ENCODE measurements at regions not wholly inside any gene's neighbourhood (a gene's known extent, or its start where the extent isn't known, plus 50 kb on each side); places are given as distances from the start of the nearest gene placed in this dataset.

DNA sequence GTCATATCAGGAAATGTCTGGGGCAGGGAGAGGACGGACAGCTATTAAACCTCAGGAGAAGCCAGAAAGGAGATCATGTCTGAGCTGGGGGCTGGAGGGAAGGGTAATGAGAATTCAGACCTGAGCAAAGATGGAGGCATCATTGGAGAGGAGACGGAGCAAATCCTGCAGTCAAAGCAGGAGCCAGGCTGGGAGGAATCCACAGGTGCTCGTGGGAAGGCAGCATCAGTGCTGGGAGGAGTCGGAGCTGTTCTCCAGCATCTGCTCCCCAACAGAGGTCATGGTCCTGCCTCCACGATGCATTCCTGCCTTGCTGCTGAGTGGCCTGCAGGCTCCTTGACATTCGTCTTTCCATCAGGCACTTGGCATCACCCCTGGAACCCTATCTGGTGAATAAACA lies 148.3 kb upstream of the RAB4A start:
- no peak for DNase-seq (ENCODE audit: extremely low read depth, insufficient read length)
- Histone ChIP-seq H3K27me3 (replicated peaks; ENCODE audit: control insufficient read depth, insufficient read depth, low read length) (no peaks in the 10 kb centered on the region; the same call in 1 of the 2 replicates), H3K4me3 (replicated peaks; ENCODE audit: low read depth, low read length) (no peak overlapping the region), H3K36me3 (ENCODE audit: control insufficient read depth, insufficient read depth, low read length) (no peaks in the 10 kb centered on the region)
- TF ChIP-seq, protein P1, sequence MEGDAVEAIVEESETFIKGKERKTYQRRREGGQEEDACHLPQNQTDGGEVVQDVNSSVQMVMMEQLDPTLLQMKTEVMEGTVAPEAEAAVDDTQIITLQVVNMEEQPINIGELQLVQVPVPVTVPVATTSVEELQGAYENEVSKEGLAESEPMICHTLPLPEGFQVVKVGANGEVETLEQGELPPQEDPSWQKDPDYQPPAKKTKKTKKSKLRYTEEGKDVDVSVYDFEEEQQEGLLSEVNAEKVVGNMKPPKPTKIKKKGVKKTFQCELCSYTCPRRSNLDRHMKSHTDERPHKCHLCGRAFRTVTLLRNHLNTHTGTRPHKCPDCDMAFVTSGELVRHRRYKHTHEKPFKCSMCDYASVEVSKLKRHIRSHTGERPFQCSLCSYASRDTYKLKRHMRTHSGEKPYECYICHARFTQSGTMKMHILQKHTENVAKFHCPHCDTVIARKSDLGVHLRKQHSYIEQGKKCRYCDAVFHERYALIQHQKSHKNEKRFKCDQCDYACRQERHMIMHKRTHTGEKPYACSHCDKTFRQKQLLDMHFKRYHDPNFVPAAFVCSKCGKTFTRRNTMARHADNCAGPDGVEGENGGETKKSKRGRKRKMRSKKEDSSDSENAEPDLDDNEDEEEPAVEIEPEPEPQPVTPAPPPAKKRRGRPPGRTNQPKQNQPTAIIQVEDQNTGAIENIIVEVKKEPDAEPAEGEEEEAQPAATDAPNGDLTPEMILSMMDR (IDR thresholded peaks at IDR 0.05; ENCODE audit: insufficient read depth, low read length, poor library complexity, severe bottlenecking), result no peak

DNA sequence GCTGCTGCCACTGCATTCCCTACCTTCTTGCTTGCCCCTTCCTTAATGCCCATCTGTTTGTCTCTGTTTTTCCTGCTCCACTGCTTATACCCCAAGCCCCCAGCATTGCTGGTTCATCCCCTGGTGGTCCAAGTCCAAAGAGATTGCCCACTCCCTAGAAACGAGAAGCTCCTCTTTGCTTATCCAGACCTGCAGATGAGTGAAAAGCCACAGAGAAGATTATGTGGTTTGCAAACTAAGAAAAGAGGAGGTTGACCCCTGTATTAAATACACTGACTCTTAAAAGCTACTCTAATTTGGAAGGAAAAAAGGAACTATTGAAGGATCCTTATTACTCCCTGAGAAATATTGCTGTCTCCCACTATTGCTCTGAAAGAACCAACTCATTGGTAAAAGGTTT lies 146.8 kb upstream of the RAB4A start:
- H3K36me3 ChIP-seq (ENCODE audit: control insufficient read depth, insufficient read depth, low read length), result no peaks in the 10 kb centered on the region
- DNase-seq (ENCODE audit: extremely low read depth, insufficient read length), result no peak
- H3K4me3 ChIP-seq (replicated peaks; ENCODE audit: low read depth, low read length), result no peak overlapping the region
- TF ChIP-seq, protein P1 (IDR thresholded peaks at IDR 0.05; ENCODE audit: insufficient read depth, low read length, poor library complexity, severe bottlenecking), result no peak
- H3K27me3 ChIP-seq (replicated peaks; ENCODE audit: control insufficient read depth, insufficient read depth, low read length), result no peaks in the 10 kb centered on the region; the same call in 1 of the 2 replicates

DNA sequence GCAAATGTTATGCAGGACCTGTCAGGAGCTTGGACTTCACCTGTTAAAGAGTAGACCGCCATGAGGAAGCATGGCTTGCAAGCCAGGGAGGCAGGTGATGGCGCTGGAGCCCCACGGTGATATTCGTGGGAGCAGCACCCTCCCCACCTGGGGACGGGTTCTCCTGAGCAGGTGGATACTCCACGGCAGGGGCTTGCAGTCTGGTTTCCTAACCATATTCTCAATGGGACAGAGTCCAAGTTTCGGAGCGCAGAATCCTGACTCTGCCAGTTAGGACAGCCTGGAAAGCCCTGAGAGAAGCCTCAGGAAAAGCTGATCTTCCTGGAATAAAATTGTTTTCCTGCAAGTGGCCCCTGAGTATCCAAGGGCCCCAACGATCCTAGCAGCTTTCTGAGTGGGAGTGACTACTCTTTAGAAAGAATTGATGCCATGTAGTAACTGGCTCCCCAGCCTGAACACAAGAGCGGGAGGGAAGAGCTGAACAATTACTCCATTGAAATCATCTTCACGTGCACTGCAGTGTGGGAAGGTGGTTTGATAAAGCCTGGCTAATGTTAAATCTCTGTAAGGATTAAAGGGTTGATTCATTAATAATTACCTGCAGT lies 146.3 kb upstream of the RAB4A start:
- Histone ChIP-seq H3K36me3 (ENCODE audit: control insufficient read depth, insufficient read depth, low read length) (no peaks in the 10 kb centered on the region), H3K27me3 (replicated peaks; ENCODE audit: control insufficient read depth, insufficient read depth, low read length) (no peaks in the 10 kb centered on the region; the same call in 1 of the 2 replicates), H3K4me3 (replicated peaks; ENCODE audit: low read depth, low read length) (no peak overlapping the region)
- no peak for DNase-seq (ENCODE audit: extremely low read depth, insufficient read length)
- TF ChIP-seq, protein P1 (IDR thresholded peaks at IDR 0.05; ENCODE audit: insufficient read depth, low read length, poor library complexity, severe bottlenecking), result no peak

DNA sequence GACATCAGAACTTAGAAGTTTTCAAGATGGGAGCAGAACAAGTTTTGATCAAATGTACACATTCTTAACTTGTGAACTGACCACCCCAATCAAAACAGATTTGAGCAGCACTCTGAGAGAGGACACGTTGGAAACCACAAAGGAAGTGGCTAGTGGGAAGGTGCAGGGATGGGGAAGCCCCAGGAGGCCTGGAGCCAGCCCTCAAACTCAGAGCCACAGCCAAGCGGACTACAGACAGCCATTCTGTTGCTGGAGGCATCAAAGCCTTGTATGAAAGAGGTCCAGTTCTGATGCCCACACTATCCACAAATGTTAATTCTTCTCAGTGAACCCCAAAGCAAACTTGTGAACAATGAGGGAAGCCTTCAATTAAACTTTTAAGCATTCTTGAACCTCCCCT lies 143.6 kb upstream of the RAB4A start:
- Histone ChIP-seq H3K36me3 (ENCODE audit: control insufficient read depth, insufficient read depth, low read length) (no peaks in the 10 kb centered on the region), H3K4me3 (replicated peaks; ENCODE audit: low read depth, low read length) (no peak overlapping the region), H3K27me3 (replicated peaks; ENCODE audit: control insufficient read depth, insufficient read depth, low read length) (no peaks in the 10 kb centered on the region; the same call in 1 of the 2 replicates)
- TF ChIP-seq, protein P1 (IDR thresholded peaks at IDR 0.05; ENCODE audit: insufficient read depth, low read length, poor library complexity, severe bottlenecking), result no peak
- no peak for DNase-seq (ENCODE audit: extremely low read depth, insufficient read length)

DNA sequence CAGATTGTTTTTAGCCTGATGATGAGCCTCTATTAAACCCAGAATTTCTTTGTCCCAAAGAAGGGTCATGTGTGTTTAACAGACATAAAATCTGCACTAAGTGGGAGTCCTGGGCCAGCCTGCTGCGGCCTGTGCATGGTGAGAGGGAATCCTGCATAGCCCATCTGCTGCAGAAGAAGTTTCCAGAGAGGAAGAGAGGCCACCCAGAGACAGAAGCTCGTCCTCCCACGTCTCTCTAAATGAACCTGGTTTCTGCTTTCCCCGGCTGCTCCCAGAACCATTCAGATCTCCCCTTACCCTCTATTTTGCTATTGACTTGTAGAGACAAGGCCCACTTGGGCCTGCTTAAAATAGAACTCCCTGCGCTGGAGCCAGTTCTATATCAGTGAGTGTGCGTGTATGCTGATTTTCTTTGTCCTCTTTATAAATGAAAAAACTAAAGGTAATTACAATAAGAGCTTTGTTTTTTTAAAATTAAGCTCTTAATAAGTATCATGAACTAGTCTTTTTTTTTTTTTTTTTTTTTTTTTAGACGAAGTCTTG lies 142.8 kb upstream of the RAB4A start:
- no peak for DNase-seq (ENCODE audit: extremely low read depth, insufficient read length)
- no peaks in the 10 kb centered on the region for H3K36me3 ChIP-seq (ENCODE audit: control insufficient read depth, insufficient read depth, low read length)
- H3K27me3 ChIP-seq (replicated peaks; ENCODE audit: control insufficient read depth, insufficient read depth, low read length), result no peaks in the 10 kb centered on the region; the same call in 1 of the 2 replicates
- TF ChIP-seq, protein P1 (IDR thresholded peaks at IDR 0.05; ENCODE audit: insufficient read depth, low read length, poor library complexity, severe bottlenecking), result no peak
- no peak overlapping the region for H3K4me3 ChIP-seq (replicated peaks; ENCODE audit: low read depth, low read length)
